Large intestine (tissue), 3 donors: ENCODE measurements at regions not wholly inside any gene's neighbourhood (a gene's known extent, or its start where the extent isn't known, plus 50 kb on each side); places are given as distances from the start of the nearest gene placed in this dataset.
"Not testable (repeated sequence)": the region's sequence is repeated elsewhere in the genome, so short reads cannot be mapped to it uniquely, and the experiment has no call there.

Source experiments
- DNase-seq, 2 donors: peaks; one replicate each; pipeline versions ENCODE4 v3.0.0 to v3.0.0-alpha.2; 2013
- H3K27ac ChIP-seq: one replicate; pipeline ENCODE4 v1.5.1; 2013; ENCODE audit warnings: low read length
- H3K27me3 ChIP-seq: 2 replicates; pipeline ENCODE4 v1.6.1; 2013; ENCODE audit warnings: low read length; ENCODE audit not compliant: control insufficient read depth, insufficient read depth
- H3K36me3 ChIP-seq: 2 replicates; pipeline ENCODE4 v1.6.1; 2013; ENCODE audit warnings: low read length; ENCODE audit not compliant: control insufficient read depth, insufficient read depth
- H3K4me1 ChIP-seq: one replicate; pipeline ENCODE4 v1.6.1; 2013; ENCODE audit warnings: low read length; ENCODE audit not compliant: control insufficient read depth, insufficient read depth
- H3K4me3 ChIP-seq: one replicate; pipeline ENCODE4 v1.5.1; 2013; ENCODE audit warnings: low read length
- H3K9me3 ChIP-seq: one replicate; pipeline ENCODE4 v1.6.1; 2013; ENCODE audit warnings: mild to moderate bottlenecking, low read depth, low read length, moderate library complexity; ENCODE audit not compliant: control insufficient read depth
- WGBS: methylation state at CpG from one replicate; pipeline ENCODE4 v1.1.5; 2013; ENCODE audit warnings: low lambda C conversion rate; ENCODE audit not compliant: insufficient coverage; 5-methylcytosine and 5-hydroxymethylcytosine counted together

DNA sequence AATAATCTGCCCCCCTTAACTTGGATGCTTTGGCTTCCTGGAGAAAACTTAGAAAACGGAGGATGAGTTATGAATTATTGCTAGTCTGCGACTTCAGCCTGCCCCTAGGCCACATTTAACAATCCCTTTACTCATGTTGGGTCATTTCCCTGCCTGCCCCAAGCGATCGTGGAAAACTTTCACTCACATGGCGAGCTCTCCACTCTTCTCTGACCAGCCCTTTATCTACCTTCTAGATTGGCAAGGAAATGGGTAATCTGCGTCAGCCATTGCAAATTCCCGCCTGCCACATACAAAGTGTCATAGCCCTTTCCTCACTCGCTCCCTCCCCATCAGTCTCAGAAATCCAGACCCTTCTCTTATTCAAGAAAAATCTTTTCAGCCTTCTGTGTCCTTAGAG lies 154.3 kb upstream of the IRS2 start:
- H3K4me3 ChIP-seq, result no peak overlapping the region
- no peaks in the 10 kb centered on the region for H3K27me3 ChIP-seq
- no peaks in the 10 kb centered on the region for H3K4me1 ChIP-seq
- H3K27ac ChIP-seq, result no peak overlapping the region
- 92% methylated on average over 2 of the region's 8 CpGs for WGBS
- DNase-seq, result no peak
- H3K36me3 ChIP-seq, result no peaks in the 10 kb centered on the region
- no peaks in the 10 kb centered on the region for H3K9me3 ChIP-seq

DNA sequence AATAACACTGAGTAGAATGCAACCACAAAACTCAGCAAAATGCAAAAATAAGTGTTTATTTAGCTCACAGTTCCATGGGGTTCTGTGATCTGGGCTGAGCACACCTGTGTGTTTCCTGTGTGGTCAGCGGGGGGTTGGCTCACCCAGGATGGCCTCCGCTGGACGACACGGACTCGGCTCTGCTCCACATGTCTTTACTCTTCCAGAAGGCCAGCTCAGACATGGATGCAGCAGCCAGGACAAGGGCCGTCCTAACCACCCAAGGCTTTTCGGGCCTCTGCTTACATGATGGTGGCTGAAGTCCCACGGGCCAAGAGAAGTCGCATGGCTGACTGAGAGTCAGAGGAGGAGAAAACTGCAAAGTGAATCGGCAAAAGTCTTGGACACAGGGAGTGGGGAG lies 153.5 kb upstream of the IRS2 start:
- no CpG with 5 or more reads among the region's 10 CpGs for WGBS
- Histone ChIP-seq H3K27ac (no peak overlapping the region), H3K4me1 (no peaks in the 10 kb centered on the region), H3K4me3 (no peak overlapping the region), H3K36me3 (no peaks in the 10 kb centered on the region), H3K9me3 (no peaks in the 10 kb centered on the region), H3K27me3 (no peaks in the 10 kb centered on the region)
- no peak for DNase-seq

DNA sequence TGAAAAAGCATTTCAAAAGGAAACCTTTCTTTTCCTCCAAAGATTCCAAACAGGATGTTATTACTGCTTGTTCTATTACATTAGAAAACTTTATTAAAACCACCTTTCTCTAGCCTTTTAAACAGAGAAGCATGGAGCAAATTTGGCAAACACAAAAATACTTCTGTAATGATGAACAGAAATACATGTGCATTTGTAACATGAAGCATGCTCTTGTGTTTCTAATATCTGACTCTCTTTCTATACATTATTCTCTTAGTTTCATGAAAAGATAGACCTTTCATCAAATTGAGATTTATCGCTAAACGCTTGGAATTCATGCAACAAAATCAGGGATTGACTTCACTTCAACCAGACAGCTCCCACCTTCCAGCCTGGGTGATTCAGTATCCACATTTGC lies 152.8 kb upstream of the IRS2 start:
- H3K36me3 ChIP-seq, result no peaks in the 10 kb centered on the region
- H3K4me1 ChIP-seq, result no peaks in the 10 kb centered on the region
- H3K27ac ChIP-seq, result no peak overlapping the region
- 100% methylated on average over 1 of the region's 2 CpGs for WGBS
- H3K27me3 ChIP-seq, result no peaks in the 10 kb centered on the region
- no peaks in the 10 kb centered on the region for H3K9me3 ChIP-seq
- no peak for DNase-seq
- no peak overlapping the region for H3K4me3 ChIP-seq

DNA sequence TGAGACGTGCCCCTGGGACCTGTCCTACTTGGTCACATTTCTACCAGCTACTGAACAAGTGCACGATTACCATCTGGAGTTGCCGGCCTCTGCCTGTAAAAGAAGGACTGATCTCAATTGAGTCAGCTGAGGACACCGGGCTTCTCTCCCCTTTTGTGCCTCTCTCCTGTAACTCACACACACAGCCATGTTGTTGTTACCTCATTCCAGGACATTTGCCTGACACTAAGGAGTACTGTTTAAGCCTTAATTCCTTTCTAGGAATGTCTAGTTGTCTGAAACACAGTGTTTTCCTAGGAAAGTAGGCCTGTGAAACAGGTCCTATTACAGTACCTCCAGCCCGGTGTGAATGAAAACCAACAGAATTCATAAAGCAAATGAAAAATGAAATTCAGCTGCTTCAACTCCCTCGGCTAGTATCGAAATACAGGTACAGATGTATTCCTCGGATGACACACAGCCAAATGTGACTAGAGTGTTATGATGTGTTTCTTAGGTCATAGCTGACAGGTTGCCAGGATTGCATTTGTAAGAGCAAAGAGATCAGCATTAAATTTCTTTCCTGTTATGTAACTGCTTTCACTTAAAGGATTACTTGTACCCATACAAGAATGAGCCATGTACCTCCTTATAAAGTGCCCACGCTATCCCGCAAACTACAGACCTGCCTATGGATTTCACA lies 152.0 kb upstream of the IRS2 start:
- Histone ChIP-seq H3K27ac (no peak overlapping the region), H3K4me1 (no peaks in the 10 kb centered on the region), H3K4me3 (no peak overlapping the region), H3K36me3 (no peaks in the 10 kb centered on the region), H3K27me3 (no peaks in the 10 kb centered on the region), H3K9me3 (no peaks in the 10 kb centered on the region)
- no CpG with 5 or more reads among the region's 10 CpGs for WGBS
- no peak for DNase-seq

DNA sequence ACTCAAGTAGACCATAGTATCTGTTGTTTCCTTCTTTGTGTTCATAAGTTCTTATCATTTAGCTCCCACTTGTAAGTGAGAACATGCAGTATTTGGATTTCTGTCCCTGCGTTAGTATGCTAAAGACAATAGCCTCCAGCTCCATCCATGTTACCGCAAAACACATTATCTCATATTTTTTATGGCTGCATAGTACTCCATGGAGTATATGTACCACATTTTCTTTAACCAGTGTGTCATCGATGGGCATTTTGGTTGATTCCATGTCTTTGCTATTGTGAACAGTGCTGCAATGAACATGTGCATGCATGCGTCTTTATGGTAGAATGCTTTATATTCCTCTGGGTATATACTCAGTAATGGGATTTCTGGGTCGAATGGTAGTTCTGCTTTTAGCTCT lies 148.1 kb upstream of the IRS2 start:
- not testable (repeated sequence) for H3K27me3 ChIP-seq, H3K4me3 ChIP-seq, H3K9me3 ChIP-seq, DNase-seq, H3K4me1 ChIP-seq, H3K27ac ChIP-seq, H3K36me3 ChIP-seq
- WGBS, result 93% methylated on average over 2 of the region's 5 CpGs

DNA sequence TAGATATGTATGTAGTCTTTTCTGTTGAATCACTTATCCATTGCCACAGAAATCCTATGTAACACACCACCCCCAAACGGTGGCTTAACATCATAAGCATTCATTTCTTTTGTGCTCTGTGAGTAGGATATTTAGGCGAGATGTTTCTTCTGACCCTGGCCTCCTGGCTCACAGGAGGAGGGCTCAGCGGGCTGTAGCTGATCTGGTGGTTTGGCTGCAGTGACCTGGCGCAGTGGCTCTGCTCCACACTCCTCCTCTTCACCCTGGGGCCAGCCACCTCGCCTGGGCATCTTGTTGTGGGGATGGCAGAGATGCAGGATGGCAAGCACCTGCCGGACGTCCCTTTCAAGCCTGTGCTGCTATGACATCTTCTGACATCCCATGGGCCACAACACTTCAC lies 147.1 kb upstream of the IRS2 start:
- Histone ChIP-seq H3K9me3 (no peaks in the 10 kb centered on the region), H3K36me3 (no peaks in the 10 kb centered on the region), H3K4me1 (no peaks in the 10 kb centered on the region), H3K4me3 (no peak overlapping the region), H3K27ac (no peak overlapping the region), H3K27me3 (no peaks in the 10 kb centered on the region)
- DNase-seq, result no peak
- no CpG with 5 or more reads among the region's 7 CpGs for WGBS

DNA sequence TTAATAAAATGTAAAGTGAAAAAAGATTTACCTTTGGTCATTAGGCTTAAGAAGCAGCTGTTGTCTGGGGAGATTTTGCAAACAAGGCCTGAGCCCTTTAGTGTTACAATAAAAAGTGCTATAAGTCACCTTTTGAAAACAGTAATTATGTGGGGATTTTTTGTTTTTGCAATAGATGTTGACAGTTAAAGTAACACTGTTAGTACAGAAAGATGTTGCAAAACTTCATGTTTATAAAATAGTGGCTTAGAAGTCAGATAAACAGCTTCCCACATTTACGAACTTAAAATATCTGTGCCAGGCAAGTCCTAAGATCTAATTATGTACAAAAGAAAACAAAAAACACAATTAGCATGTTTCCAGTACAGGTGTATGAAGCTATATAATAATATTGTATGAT lies 138.0 kb upstream of the IRS2 start:
- DNase-seq, result no peak
- WGBS, result 60% methylated on average over 1 of the region's 1 CpG
- Histone ChIP-seq H3K4me1 (no peaks in the 10 kb centered on the region), H3K27ac (no peak overlapping the region), H3K36me3 (no peaks in the 10 kb centered on the region), H3K27me3 (no peaks in the 10 kb centered on the region), H3K4me3 (no peak overlapping the region), H3K9me3 (no peaks in the 10 kb centered on the region)

DNA sequence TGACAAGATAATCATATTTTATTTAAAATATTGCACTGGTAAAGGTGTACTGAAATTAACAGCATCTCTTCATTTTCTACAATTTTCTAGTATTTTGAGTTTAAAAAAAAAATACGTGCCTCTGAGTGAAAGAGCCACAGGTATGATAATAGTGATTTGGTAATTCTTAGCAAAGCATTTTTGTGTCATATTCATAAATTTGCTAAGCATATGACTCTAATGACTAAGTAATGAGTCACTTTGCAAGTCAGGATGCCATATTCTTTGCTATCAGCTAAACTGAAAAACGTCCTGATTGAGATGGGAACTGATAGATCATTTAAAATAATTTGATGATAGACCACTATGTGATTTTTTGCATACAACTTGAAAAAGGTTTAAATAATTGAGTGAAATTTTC lies 136.1 kb upstream of the IRS2 start:
- 70% methylated on average over 2 of the region's 2 CpGs for WGBS
- Histone ChIP-seq H3K4me1 (no peaks in the 10 kb centered on the region), H3K4me3 (no peak overlapping the region), H3K27ac (no peak overlapping the region), H3K9me3 (no peaks in the 10 kb centered on the region), H3K36me3 (no peaks in the 10 kb centered on the region), H3K27me3 (no peaks in the 10 kb centered on the region)
- DNase-seq, result no peak

DNA sequence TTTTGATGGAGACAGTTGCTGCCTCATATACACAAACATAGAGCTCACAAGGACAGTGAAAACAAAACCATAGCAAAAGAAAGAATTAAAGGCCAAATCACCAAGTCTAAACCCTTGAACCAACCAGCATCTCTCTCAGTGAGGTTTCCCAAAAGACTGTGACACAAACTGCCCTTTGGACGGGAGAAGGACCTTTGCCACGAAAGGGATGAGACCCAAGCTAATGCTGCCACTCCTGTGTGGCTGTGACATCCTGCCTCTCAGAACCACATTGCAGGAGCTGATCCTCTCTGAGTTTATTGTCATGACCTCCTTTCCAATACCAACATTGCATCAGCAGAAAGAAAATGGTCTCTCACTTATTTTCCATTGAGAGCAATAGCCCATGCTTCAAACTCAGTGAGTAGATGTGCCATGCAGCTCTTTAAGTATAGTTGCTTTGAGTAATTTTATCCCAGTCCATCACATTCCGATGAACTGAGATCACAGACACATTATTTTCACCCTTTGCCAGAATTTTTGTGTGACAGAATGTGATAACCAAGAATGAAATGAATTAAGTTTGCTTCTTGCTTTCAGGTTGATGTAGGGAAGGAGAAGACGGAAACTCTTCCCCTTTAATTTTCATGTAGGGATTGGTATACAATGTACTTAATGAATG lies 133.5 kb upstream of the IRS2 start:
- Histone ChIP-seq H3K4me1 (no peaks in the 10 kb centered on the region), H3K9me3 (no peaks in the 10 kb centered on the region), H3K27ac (no peak overlapping the region), H3K36me3 (no peaks in the 10 kb centered on the region), H3K4me3 (no peak overlapping the region), H3K27me3 (no peaks in the 10 kb centered on the region)
- no peak for DNase-seq
- WGBS, result 100% methylated on average over 1 of the region's 4 CpGs

DNA sequence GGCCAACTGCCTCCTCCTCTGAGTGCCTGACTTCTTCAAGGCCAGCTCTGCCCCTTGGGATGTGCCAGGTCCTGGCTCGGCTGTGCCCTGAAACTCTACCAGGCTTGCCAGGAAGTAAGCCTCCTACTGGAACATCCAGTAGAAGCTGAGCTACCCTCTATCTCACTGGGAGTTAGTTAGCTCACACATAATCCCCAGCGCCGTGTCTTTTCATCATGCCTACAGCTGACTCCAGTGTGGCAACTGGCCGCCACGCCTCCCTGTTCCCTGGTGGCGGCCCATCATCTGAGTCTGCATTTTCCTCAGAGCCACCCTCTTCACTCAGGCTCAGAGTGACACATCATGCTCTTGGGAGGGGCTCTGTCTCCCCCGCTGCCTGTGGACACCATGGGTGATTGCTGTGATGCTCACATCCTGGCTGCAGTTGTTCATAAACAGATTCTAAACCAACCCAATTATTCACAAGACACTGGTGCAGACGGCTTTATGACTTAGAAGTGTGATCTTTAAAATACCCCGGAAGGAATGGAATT lies 131.9 kb upstream of the IRS2 start:
- no peaks in the 10 kb centered on the region for H3K9me3 ChIP-seq
- H3K27ac ChIP-seq, result no peak overlapping the region
- H3K27me3 ChIP-seq, result no peaks in the 10 kb centered on the region
- DNase-seq, result no peak
- H3K36me3 ChIP-seq, result no peaks in the 10 kb centered on the region
- H3K4me3 ChIP-seq, result no peak overlapping the region
- no peaks in the 10 kb centered on the region for H3K4me1 ChIP-seq
- WGBS, result no CpG with 5 or more reads among the region's 9 CpGs

DNA sequence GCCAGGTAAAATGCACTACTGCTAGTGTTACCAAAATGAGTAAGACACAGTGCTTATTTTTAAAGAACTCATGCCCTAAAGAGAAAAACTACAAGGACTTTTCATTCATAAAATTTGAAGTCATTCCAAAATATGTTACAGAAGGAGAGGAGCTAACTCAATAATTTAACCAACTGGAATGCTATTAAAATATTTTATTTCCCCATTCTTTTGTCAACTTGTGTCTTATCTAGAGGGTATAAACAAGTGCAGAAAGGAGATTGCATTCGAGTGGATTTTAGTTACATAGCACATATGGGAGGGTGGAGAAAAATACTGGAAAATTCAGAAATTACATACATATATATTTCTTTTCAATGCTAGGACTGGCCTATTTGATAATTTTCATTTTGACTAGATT lies 131.0 kb upstream of the IRS2 start:
- Histone ChIP-seq H3K9me3 (no peaks in the 10 kb centered on the region), H3K27ac (no peak overlapping the region), H3K4me1 (no peaks in the 10 kb centered on the region), H3K36me3 (no peaks in the 10 kb centered on the region), H3K27me3 (no peaks in the 10 kb centered on the region), H3K4me3 (no peak overlapping the region)
- no peak for DNase-seq
- 0% methylated on average over 1 of the region's 1 CpG for WGBS
